Activated CD8-positive, alpha-beta memory T cell treated with anti-CD3 and anti-CD28 coated beads, Interleukin-2, amount 50 U/mL, for 4 hours (primary cell): ENCODE measurements at regions not wholly inside any gene's neighbourhood (a gene's known extent, or its start where the extent isn't known, plus 50 kb on each side); places are given as distances from the start of the nearest gene placed in this dataset.

ENCODE experiments used
- DNase-seq: peaks from one replicate; pipeline ENCODE4 v3.0.0-alpha.2; 2020

GRCh38 chr2:181308766-181309515 is 148.2 kb upstream of the ITGA4 start:
- no peak for DNase-seq

- no peak for DNase-seq
Measured at GRCh38 chr2:181309586-181309985, 147.6 kb upstream of the ITGA4 start.

- no peak for DNase-seq
Measured at GRCh38 chr2:181310967-181311366, 146.2 kb upstream of the ITGA4 start.

DNA sequence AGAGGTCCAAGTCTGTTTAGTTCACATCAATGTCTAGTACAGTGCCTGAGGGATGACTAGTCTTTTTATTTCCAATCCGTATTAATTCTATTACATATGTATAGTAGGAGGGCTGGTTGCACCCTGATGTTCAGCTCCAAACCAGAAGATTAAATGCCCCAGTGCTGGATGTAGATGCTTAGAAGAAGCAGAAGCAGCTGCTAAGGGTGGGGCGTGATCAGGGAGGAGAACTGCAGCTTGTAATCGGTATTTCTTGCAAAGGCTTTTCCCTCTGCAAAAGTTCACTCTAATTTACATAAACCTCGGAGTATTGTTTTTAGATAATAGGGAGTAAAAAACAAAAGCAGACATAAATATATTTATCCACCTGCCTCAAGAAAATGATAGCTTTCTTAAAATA is 145.3 kb upstream of the ITGA4 start:
- DNase-seq = no peak

- DNase-seq = no peak
Measured at GRCh38 chr2:181312515-181312927, 144.7 kb upstream of the ITGA4 start.

DNA sequence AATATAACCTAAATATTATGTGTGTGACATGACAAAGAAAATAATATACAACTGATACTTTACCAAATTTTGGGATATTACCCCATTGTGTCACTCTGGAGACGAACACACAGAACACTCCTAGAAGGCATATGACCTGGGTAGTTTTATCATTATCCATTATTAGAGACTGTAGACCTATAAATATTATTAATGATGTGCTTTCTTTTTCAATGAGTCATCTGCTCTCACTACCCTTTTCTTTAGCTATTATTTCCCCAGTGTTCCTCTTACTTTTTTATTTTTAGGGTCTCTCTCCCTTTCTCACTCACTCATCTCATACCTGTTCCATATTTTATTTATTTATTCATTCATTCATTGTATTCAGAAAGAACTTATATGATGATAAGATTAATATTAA is 143.3 kb upstream of the ITGA4 start:
- DNase-seq = no peak

DNA sequence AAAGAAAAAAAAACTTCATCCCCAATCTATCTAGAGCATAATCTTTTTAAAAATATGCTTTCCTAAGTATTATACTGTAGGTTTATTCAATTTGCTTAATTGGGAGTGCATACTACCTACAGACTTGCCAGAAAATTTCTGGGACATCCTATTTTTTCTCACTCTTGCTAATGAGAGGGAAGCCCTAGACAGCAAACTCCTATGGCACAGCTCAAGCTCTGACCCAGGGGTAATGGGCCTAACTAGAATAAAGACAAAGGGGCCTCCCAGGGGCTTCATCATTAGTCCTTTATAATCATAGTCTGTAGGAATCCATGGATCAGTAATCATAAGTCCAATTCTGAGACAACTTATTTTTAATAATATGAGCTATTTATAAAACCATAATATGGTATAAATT is 142.6 kb upstream of the ITGA4 start:
- no peak for DNase-seq

GRCh38 chr2:181317511-181317910 is 139.7 kb upstream of the ITGA4 start:
- no peak for DNase-seq

DNA sequence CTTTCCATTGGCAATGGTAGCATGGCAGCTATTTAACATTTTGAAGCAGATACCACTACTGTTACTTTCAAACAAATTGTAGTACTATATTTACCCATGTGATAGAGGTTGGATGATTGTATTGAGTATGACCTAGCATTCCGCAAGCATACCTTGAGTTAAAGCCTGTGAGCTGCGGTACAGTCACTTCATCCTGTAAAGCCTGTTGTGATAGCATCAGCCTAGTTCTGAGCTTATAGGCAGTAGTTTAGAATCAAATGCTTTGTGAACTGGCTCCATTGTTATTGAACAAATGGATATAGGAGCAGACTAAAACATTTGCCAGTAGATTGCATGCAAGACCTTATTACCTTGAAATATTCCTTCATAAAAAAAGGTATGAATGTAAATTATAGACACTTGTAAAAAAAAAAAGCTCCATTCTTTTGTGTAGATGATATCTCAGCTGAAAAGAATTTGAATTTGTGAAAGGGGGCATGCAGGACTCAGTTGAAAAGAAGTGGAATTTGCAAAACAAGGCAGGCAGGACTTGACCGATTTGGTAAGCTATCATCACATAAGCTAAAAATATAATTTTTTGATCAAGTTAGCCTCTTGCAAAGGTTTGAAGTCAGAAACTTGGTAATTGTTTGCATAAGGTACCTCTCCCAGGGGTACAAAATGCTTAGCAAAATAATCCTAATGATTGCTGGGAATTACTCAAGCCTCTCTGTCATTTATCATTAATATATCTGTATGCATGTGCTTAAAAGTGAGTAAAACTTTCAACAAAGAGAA is 138.5 kb upstream of the ITGA4 start:
- no peak for DNase-seq

- DNase-seq = no peak
Measured at GRCh38 chr2:181319286-181319685, 137.9 kb upstream of the ITGA4 start.

DNA sequence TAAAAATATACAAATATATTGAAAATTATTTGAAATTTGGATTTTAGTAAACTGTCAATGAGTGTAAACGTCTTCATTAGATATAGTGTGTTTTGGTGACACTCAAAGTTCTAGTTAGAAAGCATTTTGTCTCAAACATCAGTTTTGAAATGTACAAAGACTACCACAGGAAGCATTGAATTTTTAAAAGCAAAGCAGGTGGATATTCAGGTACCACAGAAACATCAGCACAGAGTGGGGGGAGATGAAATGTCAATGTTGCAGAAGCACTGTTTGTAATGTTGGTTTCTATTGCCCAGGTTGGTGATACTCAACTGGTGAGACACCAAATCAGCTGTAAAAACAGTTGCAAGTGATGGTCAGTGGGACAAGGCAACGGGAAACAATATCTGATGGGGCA is 136.5 kb upstream of the ITGA4 start:
- DNase-seq = no peak

- DNase-seq = no peak
Measured at GRCh38 chr2:181324912-181325311, 132.3 kb upstream of the ITGA4 start.

DNA sequence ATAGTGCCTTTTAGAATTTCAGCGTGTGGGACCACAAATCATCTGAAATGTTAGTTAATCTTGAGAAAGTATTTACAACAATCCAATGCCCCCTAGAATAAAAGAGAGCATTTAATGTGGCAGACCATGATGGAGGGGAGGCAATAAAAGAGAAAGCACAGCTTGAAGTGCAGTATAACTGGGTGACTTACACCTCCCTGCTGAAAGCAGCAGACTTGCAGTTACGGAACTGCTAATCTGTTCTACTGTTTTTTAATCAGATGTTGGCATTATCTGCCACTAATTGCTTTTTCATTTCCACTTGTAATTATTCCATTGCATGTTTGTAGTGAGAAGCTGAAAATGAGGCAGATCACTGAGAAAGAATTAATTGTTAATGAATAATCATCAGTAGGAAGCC is 130.5 kb upstream of the ITGA4 start:
- DNase-seq = no peak

DNA sequence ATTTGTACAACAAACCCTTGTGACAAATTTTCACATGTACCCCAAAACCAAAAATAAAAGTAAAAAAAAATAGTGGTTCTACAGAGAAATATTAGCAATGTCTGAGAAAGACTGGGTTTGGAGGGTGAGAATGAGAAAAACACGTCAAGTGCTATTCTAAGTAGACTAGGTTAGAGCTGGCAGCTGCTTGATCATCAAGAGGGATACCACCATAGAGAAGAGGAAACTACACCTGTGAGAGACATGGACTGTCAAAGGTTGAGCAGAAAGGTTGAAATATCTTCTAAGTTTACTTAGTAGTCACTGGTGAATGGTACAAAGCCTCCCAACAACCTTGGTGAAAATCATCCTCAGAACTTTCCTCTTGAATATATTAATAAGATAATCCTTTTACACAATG is 126.9 kb upstream of the ITGA4 start:
- DNase-seq = no peak

- DNase-seq = no peak
Measured at GRCh38 chr2:181332044-181332605, 125.1 kb upstream of the ITGA4 start.

GRCh38 chr2:181334158-181334826 is 122.9 kb upstream of the ITGA4 start:
- DNase-seq = no peak

DNA sequence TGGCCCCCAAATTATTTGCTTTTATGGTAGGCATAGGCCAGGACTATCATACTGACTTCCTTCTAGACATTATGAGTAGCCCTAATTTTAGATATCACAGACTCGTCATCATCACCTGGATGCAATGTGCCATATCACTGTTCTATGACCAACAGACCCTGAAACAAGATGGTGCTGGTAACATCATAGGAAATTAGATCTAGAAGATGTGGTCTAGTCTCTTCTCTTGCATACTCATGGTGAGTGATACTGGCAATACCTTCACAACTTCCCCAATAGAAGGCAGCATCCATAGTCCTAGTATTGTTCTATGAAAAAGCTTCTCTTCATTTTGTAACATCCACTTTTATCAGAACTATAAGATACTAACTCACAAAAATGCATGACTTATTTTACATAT is 116.3 kb upstream of the ITGA4 start:
- no peak for DNase-seq

GRCh38 chr2:181341855-181342600 is 115.2 kb upstream of the ITGA4 start:
- DNase-seq = no peak

GRCh38 chr2:181348107-181348837 is 108.9 kb upstream of the ITGA4 start:
- DNase-seq = no peak

- DNase-seq = no peak
Measured at GRCh38 chr2:181352158-181352557, 105.0 kb upstream of the ITGA4 start.

DNA sequence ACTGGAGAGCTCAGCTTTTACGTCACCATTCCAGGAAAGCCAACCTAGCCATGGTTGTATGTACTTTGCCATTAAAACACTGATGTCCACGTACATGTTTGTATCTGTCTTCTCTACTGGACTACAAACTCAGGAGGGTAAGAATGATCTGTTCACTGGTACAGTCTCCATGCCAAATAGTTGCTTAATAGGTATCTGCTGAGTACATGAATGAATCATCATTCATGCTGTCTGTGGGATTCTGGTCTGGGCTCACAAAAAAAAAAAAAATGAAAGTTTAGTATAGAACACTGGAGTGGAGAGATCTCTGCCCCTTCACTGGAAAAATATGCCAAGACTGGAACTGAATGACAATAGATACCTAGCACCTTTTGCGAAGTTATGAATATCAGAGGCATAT is 102.6 kb upstream of the ITGA4 start:
- DNase-seq = no peak

- DNase-seq = no peak
Measured at GRCh38 chr2:181356526-181357130, 100.6 kb upstream of the ITGA4 start.
